Common myeloid progenitor, CD34-positive (primary cell): ENCODE measurements at regions not wholly inside any gene's neighbourhood (a gene's known extent, or its start where the extent isn't known, plus 50 kb on each side); places are given as distances from the start of the nearest gene placed in this dataset.

Experiments
- CTCF ChIA-PET: fragments of 350-600 bp; sonication (Branson Sonifier 250); formaldehyde crosslinking; loops from one replicate; lab custom pipeline; 2021; ENCODE audit warnings: antibody characterized with exemption; lab: Charles Lee
- POLR2A ChIA-PET: fragments of 350-600 bp; sonication (Branson Sonifier 250); formaldehyde crosslinking; loops from one replicate; lab custom pipeline; 2021; ENCODE audit warnings: antibody characterized with exemption; lab: Charles Lee
- DNase-seq, 3 donors: peaks; one replicate each; pipeline versions ENCODE4 v3.0.0 to v3.0.0-alpha.2; 2013
- H3K27ac ChIP-seq, 2 experiments: 1 replicate in 1 of 2; 2 replicates in 1 of 2; pipeline ENCODE4 v1.7.0; 2013; ENCODE audit warnings: inconsistent platforms in 2 of 2, low read length in 2 of 2, mild to moderate bottlenecking in 2 of 2, low read depth in 1 of 2, moderate library complexity in 1 of 2; ENCODE audit not compliant: severe bottlenecking in 2 of 2, insufficient read depth in 1 of 2, poor library complexity in 1 of 2
- H3K27me3 ChIP-seq, 5 experiments: replicated peaks in 2 of 5; 1 replicate in 3 of 5; 2 replicates in 2 of 5; pipeline versions ENCODE4 v1.6.1 to v1.7.0; 2013; ENCODE audit warnings: low read length in 4 of 5, mild to moderate bottlenecking in 2 of 5, moderate library complexity in 2 of 5, inconsistent platforms in 1 of 5; ENCODE audit not compliant: insufficient read depth in 5 of 5, control insufficient read depth in 4 of 5
- H3K36me3 ChIP-seq, 4 experiments: 1 replicate in 2 of 4; 2 replicates in 2 of 4; pipeline versions ENCODE4 v1.6.1 to v1.7.0; 2013; ENCODE audit warnings: low read length in 3 of 4, control low read depth in 1 of 4, mild to moderate bottlenecking in 1 of 4; ENCODE audit not compliant: control insufficient read depth in 4 of 4, insufficient read depth in 4 of 4
- H3K4me1 ChIP-seq, 4 experiments: 1 replicate in 3 of 4; 2 replicates in 1 of 4; pipeline versions ENCODE4 v1.6.1 to v1.7.1; 2013; ENCODE audit warnings: low read length in 3 of 4, mild to moderate bottlenecking in 3 of 4, control low read depth in 1 of 4, inconsistent platforms in 1 of 4, moderate library complexity in 1 of 4; ENCODE audit not compliant: control insufficient read depth in 4 of 4, insufficient read depth in 4 of 4; ENCODE audit errors: control extremely low read depth in 1 of 4
- H3K4me3 ChIP-seq, 7 experiments: 1 replicate in 4 of 7; 2 replicates in 3 of 7; pipeline versions ENCODE4 v1.5.1 to v1.7.0; 2013; ENCODE audit warnings: mild to moderate bottlenecking in 7 of 7, low read length in 6 of 7, moderate library complexity in 6 of 7, inconsistent platforms in 2 of 7, low read depth in 2 of 7, control low read depth in 1 of 7; ENCODE audit not compliant: insufficient read depth in 4 of 7, control insufficient read depth in 1 of 7; ENCODE audit errors: extremely low read depth in 1 of 7
- H3K9me3 ChIP-seq, 5 experiments: 1 replicate in 4 of 5; 2 replicates in 1 of 5; pipeline versions ENCODE4 v1.6.1 to v1.7.1; 2013; ENCODE audit warnings: low read length in 4 of 5, mild to moderate bottlenecking in 2 of 5, inconsistent platforms in 1 of 5, low read depth in 1 of 5, moderate library complexity in 1 of 5; ENCODE audit not compliant: control insufficient read depth in 4 of 5, insufficient read depth in 2 of 5; ENCODE audit errors: control extremely low read depth in 1 of 5
- WGBS: methylation state at CpG from one replicate; pipeline ENCODE4 v1.1.5; 2013; ENCODE audit not compliant: insufficient coverage; 5-methylcytosine and 5-hydroxymethylcytosine counted together

GRCh38 chr15:70428211-70428822 lies 330.6 kb upstream of the TLE3 start:
- Histone ChIP-seq H3K9me3 (peaks cover 2 to 13% (median 4%) of the 10 kb centered on the region in 5 experiments), H3K27me3 (no peaks in the 10 kb centered on the region)
- WGBS: 96% methylated on average over 2 of the region's 3 CpGs

GRCh38 chr15:70427167-70428120 lies 329.7 kb upstream of the TLE3 start:
- H3K4me3 ChIP-seq: no peak overlapping the region
- no peak overlapping the region for H3K27ac ChIP-seq
- DNase-seq: no peak
- WGBS: 98% methylated on average over 8 of the region's 11 CpGs
- H3K27me3 ChIP-seq: no peaks in the 10 kb centered on the region
- H3K4me1 ChIP-seq: peaks cover 0 to 21% (median 8%) of the 10 kb centered on the region in 4 experiments
- no peaks in the 10 kb centered on the region for H3K36me3 ChIP-seq
- ChIA-PET POLR2A (no interaction called here), CTCF (no interaction called here)
- peaks cover 2 to 13% (median 4%) of the 10 kb centered on the region in 5 experiments for H3K9me3 ChIP-seq

More at GRCh38 chr15:70428211-70428822, 330.6 kb upstream of the TLE3 start:
- CTCF ChIA-PET: no interaction called here
- H3K36me3 ChIP-seq: no peaks in the 10 kb centered on the region
- H3K4me3 ChIP-seq: no peak overlapping the region
- peaks cover 0 to 21% (median 8%) of the 10 kb centered on the region in 4 experiments for H3K4me1 ChIP-seq
- no peak overlapping the region for H3K27ac ChIP-seq
- no peak for DNase-seq
- POLR2A ChIA-PET: no interaction called here

GRCh38 chr15:70426096-70426821 lies 328.5 kb upstream of the TLE3 start:
- no peaks in the 10 kb centered on the region for H3K36me3 ChIP-seq
- CTCF ChIA-PET: interaction anchor here (0.6 to 2.4 kb wide), 3 partner anchors 9 to 491 kb away, joined by 3 to 8 read pairs (median 7); no protein-coding TSS in a partner anchor
- over 99% methylated on average over 16 of the region's 17 CpGs for WGBS
- no peak for DNase-seq
- peaks cover 0 to 21% (median 8%) of the 10 kb centered on the region in 4 experiments for H3K4me1 ChIP-seq
- no peak overlapping the region for H3K27ac ChIP-seq
- H3K9me3 ChIP-seq: peaks cover 3 to 13% (median 5%) of the 10 kb centered on the region in 5 experiments
- no peaks in the 10 kb centered on the region for H3K27me3 ChIP-seq
- no peak overlapping the region for H3K4me3 ChIP-seq
- POLR2A ChIA-PET: no interaction called here

- DNase-seq: peak in 2 of 3 donors; percentile 83 to 89
- H3K27me3 ChIP-seq: no peaks in the 10 kb centered on the region
- H3K36me3 ChIP-seq: no peaks in the 10 kb centered on the region
- POLR2A ChIA-PET: no interaction called here
- CTCF ChIA-PET: interaction anchor here (1.4 to 2.4 kb wide), 3 partner anchors 10 to 62 kb away, joined by 4 to 8 read pairs (median 7); no protein-coding TSS in a partner anchor
- no peak overlapping the region for H3K27ac ChIP-seq
- peaks cover 3 to 13% (median 4%) of the 10 kb centered on the region in 5 experiments for H3K9me3 ChIP-seq
- H3K4me1 ChIP-seq: peaks cover 0 to 21% (median 8%) of the 10 kb centered on the region in 4 experiments
- no peak overlapping the region for H3K4me3 ChIP-seq
- 17% methylated on average over 1 of the region's 4 CpGs for WGBS
Measured at GRCh38 chr15:70424937-70425411, 327.3 kb upstream of the TLE3 start.

GRCh38 chr15:70423267-70423666 lies 325.6 kb upstream of the TLE3 start:
- peaks cover 0 to 21% (median 8%) of the 10 kb centered on the region in 4 experiments for H3K4me1 ChIP-seq
- CTCF ChIA-PET: interaction anchor here (0.8 to 1.3 kb wide), 3 partner anchors 28 to 153 kb away, joined by 3 read pairs; no protein-coding TSS in a partner anchor
- H3K36me3 ChIP-seq: no peaks in the 10 kb centered on the region

GRCh38 chr15:70422342-70422741 lies 324.6 kb upstream of the TLE3 start:
- Histone ChIP-seq H3K27me3 (no peaks in the 10 kb centered on the region), H3K9me3 (peaks cover 0 to 9% (median 3%) of the 10 kb centered on the region in 5 experiments), H3K36me3 (no peaks in the 10 kb centered on the region), H3K4me3 (no peak overlapping the region), H3K27ac (no peak overlapping the region), H3K4me1 (peaks cover 0 to 21% (median 8%) of the 10 kb centered on the region in 4 experiments)
- 100% methylated on average over 4 of the region's 4 CpGs for whole genome bisulfite sequencing
- DNase-seq: no peak
- POLR2A ChIA-PET: no interaction called here
- CTCF ChIA-PET: interaction anchor here (1.0 to 1.5 kb wide), 2 partner anchors 18 to 65 kb away, joined by 3 to 4 read pairs; no protein-coding TSS in a partner anchor

More at GRCh38 chr15:70423267-70423666, 325.6 kb upstream of the TLE3 start:
- H3K27me3 ChIP-seq: no peaks in the 10 kb centered on the region
- H3K9me3 ChIP-seq: peaks cover 0 to 9% (median 3%) of the 10 kb centered on the region in 5 experiments
- no peak for DNase-seq
- 100% methylated on average over 2 of the region's 2 CpGs for WGBS
- peak overlapping the region in 1 of 7 experiments; percentile 0 for H3K4me3 ChIP-seq
- POLR2A ChIA-PET: no interaction called here
- no peak overlapping the region for H3K27ac ChIP-seq
